PC-9 (cell line): ENCODE measurements at regions not wholly inside any gene's neighbourhood (a gene's known extent, or its start where the extent isn't known, plus 50 kb on each side); places are given as distances from the start of the nearest gene placed in this dataset.

Experiments used
- BruUV-seq: library from RNA; stranded (reverse); fragments of 400-500 nt; replicated peaks from 2 replicates; lab custom pipeline; 2021; lab: Mats Ljungman, UMichigan
- CTCF ChIA-PET: fragments of 300-600 bp; sonication (Branson Sonifier 250); formaldehyde crosslinking; loops from one replicate; lab custom pipeline; 2022; ENCODE audit warnings: antibody characterized with exemption; lab: Charles Lee
- POLR2A ChIA-PET: fragments of 300-600 bp; sonication (Branson Sonifier 250); formaldehyde crosslinking; loops from one replicate; lab custom pipeline; 2022; ENCODE audit warnings: antibody characterized with exemption; ENCODE audit not compliant: unreplicated experiment; lab: Charles Lee
- DNase-seq, 2 experiments: peaks; one replicate each; pipeline versions ENCODE4 v3.0.0 to v3.0.0-alpha.2; 2015 to 2022; ENCODE audit warnings: mixed read lengths in 1 of 2
- H2AFZ ChIP-seq: fragments of 200-600 bp; sonication (generic); 2 replicates; pipeline ENCODE4 v1.8.1; 2017; ENCODE audit warnings: antibody characterized with exemption
- H3F3A ChIP-seq: fragments of 200-600 bp; sonication (generic); 2 replicates; pipeline ENCODE4 v1.8.1; 2017; ENCODE audit warnings: antibody characterized with exemption, mild to moderate bottlenecking, low read depth; ENCODE audit not compliant: insufficient read depth
- H3K27ac ChIP-seq: fragments of 200-600 bp; sonication (generic); 2 replicates; pipeline ENCODE4 v1.6.1; 2016; ENCODE audit warnings: mixed run types
- H3K27me3 ChIP-seq: fragments of 200-600 bp; sonication (generic); 2 replicates; pipeline ENCODE4 v1.6.1; 2016; ENCODE audit warnings: low read depth, mixed run types; ENCODE audit not compliant: insufficient read depth
- H3K36me3 ChIP-seq: fragments of 200-600 bp; sonication (generic); 2 replicates; pipeline ENCODE4 v1.6.1; 2016; ENCODE audit warnings: low read depth, mixed run types
- H3K4me1 ChIP-seq: fragments of 200-600 bp; sonication (generic); replicated peaks from 2 replicates; pipeline ENCODE4 v1.6.1; 2016; ENCODE audit warnings: mixed run types; ENCODE audit not compliant: insufficient read depth
- H3K4me2 ChIP-seq: fragments of 200-600 bp; sonication (generic); 2 replicates; pipeline ENCODE4 v1.6.1; 2017; ENCODE audit warnings: mixed run types
- H3K4me3 ChIP-seq: fragments of 200-600 bp; sonication (generic); 2 replicates; pipeline ENCODE4 v1.6.1; 2016; ENCODE audit warnings: mixed run types
- H3K79me2 ChIP-seq: fragments of 200-600 bp; sonication (generic); 2 replicates; pipeline ENCODE4 v1.6.1; 2017; ENCODE audit warnings: low read depth, mixed run types
- H3K9me2 ChIP-seq: fragments of 200-600 bp; sonication (generic); 2 replicates; pipeline ENCODE4 v1.8.1; 2017; ENCODE audit warnings: mild to moderate bottlenecking; ENCODE audit not compliant: insufficient read depth
- H3K9me3 ChIP-seq: fragments of 200-600 bp; sonication (generic); 2 replicates; pipeline ENCODE4 v1.8.1; 2016; ENCODE audit warnings: low read depth; ENCODE audit not compliant: insufficient read depth
- H4K20me1 ChIP-seq: fragments of 200-600 bp; sonication (generic); 2 replicates; pipeline ENCODE4 v1.8.1; 2017; ENCODE audit not compliant: insufficient read depth
- EZH2 ChIP-seq: fragments of 200-600 bp; sonication (generic); IDR thresholded peaks from 2 replicates; pipeline ENCODE4 v1.8.0; 2017; ENCODE audit warnings: antibody characterized with exemption, low read depth
- intact Hi-C: fragments of 100-400 bp; cut with micrococcal nuclease; formaldehyde crosslinking; loops from one replicate; pipeline ENCODE4 v1.10.0; 2022; ENCODE audit not compliant: unreplicated experiment
- TF ChIP-seq, protein P1 (sequence below): fragments of 200-600 bp; sonication (generic); conservative IDR thresholded peaks from 2 replicates; pipeline ENCODE4 v1.6.1; 2017; ENCODE audit warnings: mixed run types, antibody characterized with exemption, mild to moderate bottlenecking, moderate library complexity

DNA sequence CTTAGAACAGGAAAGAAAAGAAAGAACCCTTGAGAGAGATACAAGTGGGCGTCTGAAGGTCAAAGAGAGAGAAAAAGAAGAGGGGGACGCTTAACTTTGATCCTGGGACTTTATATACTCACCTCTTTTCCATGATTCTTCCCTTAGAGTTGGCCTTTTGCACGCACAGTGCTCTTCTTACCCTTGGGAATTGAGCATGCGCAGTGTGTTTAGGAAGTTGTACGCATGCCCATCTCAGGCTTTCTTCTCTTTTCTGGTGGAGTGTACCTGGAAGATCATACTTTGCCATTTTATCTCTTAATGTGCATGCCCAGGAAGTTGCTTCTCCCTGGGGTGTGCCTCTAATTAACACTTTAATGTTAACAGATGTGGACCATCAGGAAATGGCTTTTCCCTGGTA lies 229.6 kb upstream of the ANO3 start:
- Histone ChIP-seq H2AFZ (no peak overlapping the region), H3K79me2 (no peaks in the 10 kb centered on the region), H3K27ac (no peak overlapping the region), H3K27me3 (no peaks in the 10 kb centered on the region), H3K36me3 (no peaks in the 10 kb centered on the region), H4K20me1 (no peaks in the 10 kb centered on the region), H3K4me2 (no peak overlapping the region), H3F3A (no peaks in the 10 kb centered on the region), H3K9me3 (no peaks in the 10 kb centered on the region), H3K4me1 (no peaks in the 10 kb centered on the region), H3K4me3 (no peak overlapping the region), H3K9me2 (no peaks in the 10 kb centered on the region)
- POLR2A ChIA-PET = no interaction called here
- no TSS peak for BruUV-seq
- DNase-seq = no peak
- intact Hi-C loops = no loop called here
- CTCF ChIA-PET = no interaction called here
- TF ChIP-seq, protein P1, sequence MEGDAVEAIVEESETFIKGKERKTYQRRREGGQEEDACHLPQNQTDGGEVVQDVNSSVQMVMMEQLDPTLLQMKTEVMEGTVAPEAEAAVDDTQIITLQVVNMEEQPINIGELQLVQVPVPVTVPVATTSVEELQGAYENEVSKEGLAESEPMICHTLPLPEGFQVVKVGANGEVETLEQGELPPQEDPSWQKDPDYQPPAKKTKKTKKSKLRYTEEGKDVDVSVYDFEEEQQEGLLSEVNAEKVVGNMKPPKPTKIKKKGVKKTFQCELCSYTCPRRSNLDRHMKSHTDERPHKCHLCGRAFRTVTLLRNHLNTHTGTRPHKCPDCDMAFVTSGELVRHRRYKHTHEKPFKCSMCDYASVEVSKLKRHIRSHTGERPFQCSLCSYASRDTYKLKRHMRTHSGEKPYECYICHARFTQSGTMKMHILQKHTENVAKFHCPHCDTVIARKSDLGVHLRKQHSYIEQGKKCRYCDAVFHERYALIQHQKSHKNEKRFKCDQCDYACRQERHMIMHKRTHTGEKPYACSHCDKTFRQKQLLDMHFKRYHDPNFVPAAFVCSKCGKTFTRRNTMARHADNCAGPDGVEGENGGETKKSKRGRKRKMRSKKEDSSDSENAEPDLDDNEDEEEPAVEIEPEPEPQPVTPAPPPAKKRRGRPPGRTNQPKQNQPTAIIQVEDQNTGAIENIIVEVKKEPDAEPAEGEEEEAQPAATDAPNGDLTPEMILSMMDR = no peak
- TF ChIP-seq EZH2 = no peak

DNA sequence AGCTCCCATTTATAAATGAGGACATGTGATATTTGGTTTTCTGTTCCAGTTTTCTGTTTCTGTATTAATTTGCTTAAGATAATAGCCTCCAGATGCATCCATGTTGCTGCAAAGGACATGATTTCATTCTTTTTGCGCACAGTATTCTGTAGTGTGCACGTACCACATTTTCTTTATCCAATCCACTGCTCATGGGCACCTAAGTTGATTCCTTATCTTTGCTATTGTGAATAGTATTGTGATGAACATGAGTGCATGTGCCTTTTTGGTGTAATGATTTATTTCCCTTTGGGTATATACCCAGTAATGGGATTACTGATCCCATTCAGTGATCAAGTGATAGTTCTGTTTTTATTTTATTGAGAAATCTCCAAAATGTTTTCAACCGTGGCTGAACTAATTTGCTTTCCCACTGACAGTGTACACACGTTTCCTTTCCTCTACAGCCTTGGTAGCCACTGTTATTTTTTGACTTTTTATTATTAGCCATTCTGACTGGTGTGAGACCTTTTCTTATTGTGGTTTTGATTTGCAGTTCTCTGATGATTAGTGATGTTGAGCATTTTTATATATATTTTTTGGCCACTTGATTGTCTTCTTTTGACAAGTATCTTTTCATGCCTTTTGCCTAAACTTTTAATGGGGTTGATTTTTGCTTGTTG lies 226.0 kb upstream of the ANO3 start:
- H3F3A ChIP-seq = no peaks in the 10 kb centered on the region
- H3K27me3 ChIP-seq = no peaks in the 10 kb centered on the region
- no peaks in the 10 kb centered on the region for H3K4me1 ChIP-seq
- intact Hi-C loops = no loop called here
- H3K4me3 ChIP-seq = no peak overlapping the region
- no peak overlapping the region for H2AFZ ChIP-seq
- H3K79me2 ChIP-seq = no peaks in the 10 kb centered on the region
- peaks cover 5% of the 10 kb centered on the region for H3K9me2 ChIP-seq
- H4K20me1 ChIP-seq = no peaks in the 10 kb centered on the region
- no peaks in the 10 kb centered on the region for H3K36me3 ChIP-seq
- no peaks in the 10 kb centered on the region for H3K9me3 ChIP-seq
- H3K4me2 ChIP-seq = no peak overlapping the region
- DNase-seq = no peak
- POLR2A ChIA-PET = no interaction called here
- no peak overlapping the region for H3K27ac ChIP-seq
- TF ChIP-seq, protein P1 = no peak
- no peak for TF ChIP-seq EZH2
- BruUV-seq = no TSS peak
- CTCF ChIA-PET = no interaction called here

DNA sequence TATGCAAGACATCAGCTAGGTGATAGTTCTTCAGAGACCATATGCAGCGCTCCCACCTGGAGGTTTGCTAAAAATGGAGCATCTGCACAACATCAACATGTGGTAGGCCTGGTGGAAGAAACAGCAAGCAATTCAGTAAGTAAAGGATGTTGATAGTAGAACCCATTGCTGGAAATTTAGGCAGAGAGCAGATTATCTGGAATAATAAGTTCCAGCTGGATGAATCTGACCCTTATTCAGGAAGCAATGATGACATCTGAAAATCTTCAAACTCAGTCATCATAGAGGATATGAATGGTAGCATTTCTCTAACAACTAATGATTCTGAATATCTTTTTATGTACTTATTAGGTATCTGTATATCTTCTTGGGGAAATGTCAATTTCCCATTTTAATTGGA lies 225.2 kb upstream of the ANO3 start:
- no peaks in the 10 kb centered on the region for H4K20me1 ChIP-seq
- no peaks in the 10 kb centered on the region for H3K36me3 ChIP-seq
- no peak for TF ChIP-seq EZH2
- TF ChIP-seq, protein P1 = no peak
- no peak overlapping the region for H3K4me3 ChIP-seq
- no peak overlapping the region for H3K27ac ChIP-seq
- no peak overlapping the region for H2AFZ ChIP-seq
- intact Hi-C loops = no loop called here
- DNase-seq = no peak
- H3K27me3 ChIP-seq = no peaks in the 10 kb centered on the region
- no peak overlapping the region for H3K4me2 ChIP-seq
- ChIA-PET CTCF (no interaction called here), POLR2A (no interaction called here)
- no peaks in the 10 kb centered on the region for H3K79me2 ChIP-seq
- H3K9me2 ChIP-seq = peaks cover 5% of the 10 kb centered on the region
- H3F3A ChIP-seq = no peaks in the 10 kb centered on the region
- no TSS peak for BruUV-seq
- no peaks in the 10 kb centered on the region for H3K4me1 ChIP-seq
- H3K9me3 ChIP-seq = no peaks in the 10 kb centered on the region
